Stimulated activated CD4-positive, alpha-beta T cell treated with anti-CD3 and anti-CD28 coated beads, Interleukin-1b, Interleukin-23, amount 100 ng/mL, for 48 hours (primary cell): ENCODE measurements at regions not wholly inside any gene's neighbourhood (a gene's known extent, or its start where the extent isn't known, plus 50 kb on each side); places are given as distances from the start of the nearest gene placed in this dataset.

Experiments used
- DNase-seq: peaks from one replicate; pipeline ENCODE4 v3.0.0-alpha.2; 2020

DNA sequence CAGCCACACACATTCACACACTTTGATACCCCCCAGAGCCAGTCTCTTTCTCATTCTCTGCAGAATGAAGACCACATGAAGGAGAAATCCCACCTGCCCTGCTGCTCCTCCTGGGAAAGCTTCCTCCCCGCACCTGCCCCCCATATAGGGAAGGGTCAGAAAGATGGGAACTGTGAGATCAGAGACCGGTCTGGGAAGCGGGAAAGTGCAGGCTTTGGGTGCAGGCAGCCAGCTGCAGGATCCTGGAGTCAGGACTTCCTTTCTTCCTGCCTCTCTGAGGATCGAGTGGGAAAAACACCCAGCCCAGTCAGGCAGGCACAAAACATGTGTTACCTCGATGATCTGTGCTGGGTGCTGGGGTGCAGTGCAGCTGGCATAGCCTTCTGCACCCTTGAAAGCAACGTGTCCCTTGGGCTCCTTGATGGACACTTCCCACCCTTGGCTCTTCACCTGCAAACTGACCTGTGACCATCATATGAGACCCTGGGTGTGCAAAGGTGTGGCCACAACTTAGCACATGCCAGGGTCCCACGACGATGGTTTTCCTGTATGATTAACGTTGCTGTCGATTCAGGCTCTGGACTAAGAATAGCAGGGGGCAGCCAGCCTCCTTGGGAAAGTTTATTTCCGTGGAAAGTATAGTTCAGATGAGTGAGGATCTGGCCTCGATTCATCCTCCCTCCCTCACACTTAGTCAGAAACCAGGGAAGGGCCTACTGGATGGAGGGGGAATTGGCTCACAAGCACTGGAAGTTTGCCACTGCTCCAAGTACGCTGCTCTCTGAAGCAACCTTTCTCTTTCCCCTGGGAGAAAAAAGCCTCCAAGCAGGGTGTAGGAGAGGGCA, 105.4 kb upstream of the MED13L start:
- no peak for DNase-seq

DNA sequence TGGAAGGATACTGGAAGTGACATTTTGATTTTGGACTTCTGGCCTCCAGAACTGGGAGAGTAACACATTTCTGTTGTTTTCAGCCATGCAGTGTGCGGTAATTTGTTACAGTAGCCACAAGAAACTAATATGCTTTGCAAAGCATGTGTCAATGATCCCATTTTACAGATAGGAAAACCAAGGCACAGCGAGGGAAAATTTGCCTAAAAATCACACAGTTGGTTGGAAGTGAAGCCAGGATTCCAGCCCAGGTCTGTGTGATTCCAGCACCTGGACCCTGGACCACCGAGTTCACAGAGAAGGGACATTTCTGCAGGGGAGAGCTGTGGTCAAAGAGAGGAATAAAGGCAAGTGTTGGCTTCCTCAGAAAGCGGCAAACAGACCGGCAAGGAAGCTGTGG, 106.7 kb upstream of the MED13L start:
- DNase-seq: no peak

DNA sequence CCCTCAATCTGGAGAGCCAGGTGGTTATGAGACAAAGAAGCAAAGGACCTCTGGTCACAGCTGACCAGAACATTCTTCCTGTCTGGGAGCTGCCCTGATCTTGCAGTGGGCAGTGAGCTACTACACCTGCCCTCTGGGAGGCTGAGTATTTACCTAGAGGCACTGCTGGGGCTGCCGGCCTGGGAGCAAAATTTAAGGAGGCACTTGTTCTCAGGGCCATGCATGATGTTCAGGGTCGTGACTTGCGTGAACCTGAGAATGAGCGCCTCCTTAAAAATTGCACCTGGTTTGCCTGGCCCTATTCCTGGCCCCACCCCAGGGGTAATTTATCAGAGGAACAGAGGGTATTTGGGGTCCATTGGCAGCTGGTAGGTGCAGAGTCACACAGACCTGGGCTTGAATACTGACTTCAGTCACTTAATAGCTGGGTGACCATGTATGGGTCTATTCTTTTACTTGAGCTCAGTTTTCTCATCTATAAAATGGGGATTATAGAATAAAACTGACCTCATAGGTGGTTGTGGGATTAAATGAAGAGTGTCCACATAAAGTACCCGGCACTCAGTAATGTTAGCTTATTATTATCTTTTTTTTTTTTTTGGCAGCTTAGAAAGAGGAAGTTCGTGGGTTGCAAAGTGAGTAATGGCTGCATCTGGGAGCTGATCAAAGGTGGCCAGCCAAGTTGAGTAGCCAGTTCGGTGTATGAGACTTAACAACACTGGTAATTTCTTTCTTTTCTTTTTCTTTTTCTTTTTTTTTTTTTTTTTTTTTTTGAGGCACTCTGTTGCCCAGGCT, 107.4 kb upstream of the MED13L start:
- DNase-seq: no peak

DNA sequence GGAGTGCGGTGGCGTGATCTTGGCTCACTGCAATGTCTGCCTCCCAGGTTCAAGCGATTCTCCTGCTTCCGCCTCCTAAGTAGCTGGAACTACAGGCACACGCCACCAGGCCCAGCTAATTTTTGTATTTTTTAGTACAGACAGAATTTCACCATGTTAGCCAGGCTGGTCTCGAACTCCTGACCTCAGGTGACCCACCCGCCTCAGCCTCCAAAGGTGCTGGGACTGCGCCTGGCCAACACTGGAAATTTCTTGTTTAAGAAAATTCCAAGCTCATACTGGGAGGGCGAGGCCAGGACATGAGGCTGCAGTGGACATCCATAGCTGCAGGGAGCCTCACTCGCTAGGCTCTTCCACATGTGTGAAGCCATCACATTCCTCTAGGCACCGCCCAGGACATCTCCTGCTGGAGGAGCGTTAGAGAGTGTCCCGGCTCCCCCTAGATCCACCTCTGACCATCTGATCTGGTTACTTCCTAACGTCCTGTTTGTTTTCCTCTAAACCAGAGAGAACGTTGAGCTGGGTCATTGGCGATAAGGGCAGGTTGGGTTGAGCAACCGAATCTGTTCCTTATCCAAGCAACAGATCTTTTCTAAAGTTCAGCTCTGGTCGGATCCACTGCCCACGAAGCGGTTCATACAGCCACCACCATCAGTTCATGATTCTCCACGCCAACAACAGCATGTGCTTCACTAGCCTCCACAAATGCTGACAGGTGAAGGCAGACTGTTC, 108.2 kb upstream of the MED13L start:
- no peak for DNase-seq

DNA sequence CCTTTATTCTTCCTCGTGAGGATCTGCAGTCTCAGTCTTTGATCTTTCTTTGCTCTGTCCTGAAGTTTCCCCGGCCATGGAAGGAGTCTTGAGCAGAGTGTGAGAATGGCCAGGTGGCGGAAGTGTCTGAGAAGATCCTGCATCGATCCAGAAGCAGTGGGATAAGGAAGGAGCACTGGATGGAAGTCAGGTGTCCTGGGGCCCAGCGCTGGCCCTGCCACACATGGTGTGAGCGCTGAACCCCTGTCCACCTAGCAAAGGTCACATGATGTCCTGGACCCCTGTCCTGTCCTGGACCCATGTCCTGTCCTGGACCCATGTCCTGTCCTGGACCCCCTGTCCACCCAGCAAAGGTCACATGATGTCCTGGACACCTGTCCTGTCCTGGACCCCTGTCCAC, 111.8 kb upstream of the MED13L start:
- DNase-seq: no peak

DNA sequence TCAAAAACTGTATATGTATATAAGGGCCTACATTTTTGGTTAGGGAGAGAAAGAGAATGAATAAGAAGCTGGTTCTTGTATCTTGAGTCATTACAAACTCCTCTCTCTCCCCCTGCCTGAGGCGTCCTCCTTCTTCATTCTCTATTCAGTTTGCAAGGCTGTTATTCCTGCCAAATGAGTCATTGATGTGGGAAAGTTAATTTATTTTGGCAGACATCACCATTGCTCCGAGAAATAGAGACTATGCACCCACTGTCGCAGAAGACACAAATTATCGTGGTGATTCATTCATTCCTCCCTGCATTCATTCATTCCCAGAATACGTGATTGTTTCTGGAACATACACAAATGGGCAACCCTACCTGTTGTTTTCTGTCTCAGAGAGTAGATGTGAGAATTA, 112.5 kb upstream of the MED13L start:
- no peak for DNase-seq

DNA sequence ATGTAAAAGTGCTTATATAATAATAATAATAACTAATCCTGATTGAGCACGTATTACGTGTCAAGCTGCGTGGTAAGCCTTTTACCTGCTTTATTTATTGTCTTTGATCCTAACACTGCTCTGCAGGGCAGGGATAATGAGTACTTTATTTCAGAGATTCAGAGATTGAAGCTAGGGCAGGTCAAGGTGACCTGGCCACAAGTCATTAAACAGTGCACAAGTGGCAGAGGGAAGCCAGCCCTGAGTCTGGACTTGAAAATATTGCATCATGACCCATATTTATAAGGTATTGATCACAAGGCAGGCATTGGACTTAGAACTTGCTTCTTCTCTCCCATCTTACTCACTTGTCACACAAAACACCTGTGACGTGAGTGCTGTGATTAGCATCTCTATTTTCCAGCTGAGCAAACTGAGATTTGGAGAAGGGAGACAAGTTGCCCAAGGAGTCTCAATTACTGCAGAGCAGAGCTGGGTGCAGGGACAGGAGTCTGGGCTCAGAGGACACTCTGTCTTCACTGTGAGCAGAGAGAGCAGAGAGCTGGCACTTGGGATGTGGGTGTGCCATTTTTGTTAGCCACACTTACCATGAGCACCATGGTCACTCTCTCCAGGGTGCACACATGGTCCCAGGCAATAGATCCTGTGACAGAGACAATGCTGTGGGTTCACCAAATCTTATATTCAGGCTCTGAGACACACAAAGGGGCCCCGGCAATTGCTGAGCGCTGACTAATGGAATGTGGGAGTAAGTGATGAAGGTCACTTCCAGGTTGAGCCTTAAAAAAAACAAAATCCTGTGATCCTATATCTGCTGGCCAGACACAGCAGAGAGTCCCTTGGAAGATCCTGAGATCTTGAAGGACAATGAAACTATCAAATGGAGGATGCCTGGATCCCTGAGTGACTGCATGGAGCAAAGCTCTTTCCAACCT, 113.2 kb upstream of the MED13L start:
- no peak for DNase-seq

DNA sequence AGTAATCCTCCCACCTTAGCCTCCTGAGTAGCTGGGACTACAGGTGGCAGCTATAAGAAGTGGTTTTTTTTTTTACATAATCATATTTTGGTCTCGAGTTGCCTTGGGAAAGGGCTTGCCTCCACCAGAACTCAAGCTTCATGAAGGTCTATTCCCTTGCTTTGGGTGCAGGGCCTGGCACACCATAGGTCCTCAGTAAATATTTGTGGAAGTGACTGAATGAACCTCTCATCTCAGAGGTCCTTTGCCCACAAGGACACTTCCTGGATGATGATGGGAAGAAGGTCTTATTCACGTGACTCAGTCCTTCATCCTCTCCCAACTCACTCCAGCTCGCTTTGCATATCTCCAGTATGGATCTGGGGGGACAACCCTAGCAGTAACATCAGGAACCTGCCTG, 114.0 kb upstream of the MED13L start:
- DNase-seq: no peak

DNA sequence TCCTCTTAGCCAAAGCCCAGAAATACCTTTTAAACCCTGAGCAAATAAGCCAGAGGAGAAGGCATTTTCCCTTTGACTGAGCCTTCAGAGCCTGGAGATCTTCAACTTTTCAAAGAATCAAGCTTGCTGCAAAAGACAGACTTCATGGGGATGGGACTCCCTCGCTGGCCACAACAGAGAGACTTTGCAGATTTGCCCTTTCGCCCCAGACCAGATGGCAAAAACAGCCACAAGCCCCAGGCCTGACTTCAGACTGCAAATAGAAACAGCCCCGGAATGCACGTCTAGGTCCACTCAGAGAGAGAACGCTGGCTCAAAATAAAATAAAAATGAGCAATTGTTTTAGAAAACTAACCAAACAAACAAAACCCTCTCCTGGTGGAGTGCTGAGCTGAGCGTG, 114.6 kb upstream of the MED13L start:
- DNase-seq: no peak

DNA sequence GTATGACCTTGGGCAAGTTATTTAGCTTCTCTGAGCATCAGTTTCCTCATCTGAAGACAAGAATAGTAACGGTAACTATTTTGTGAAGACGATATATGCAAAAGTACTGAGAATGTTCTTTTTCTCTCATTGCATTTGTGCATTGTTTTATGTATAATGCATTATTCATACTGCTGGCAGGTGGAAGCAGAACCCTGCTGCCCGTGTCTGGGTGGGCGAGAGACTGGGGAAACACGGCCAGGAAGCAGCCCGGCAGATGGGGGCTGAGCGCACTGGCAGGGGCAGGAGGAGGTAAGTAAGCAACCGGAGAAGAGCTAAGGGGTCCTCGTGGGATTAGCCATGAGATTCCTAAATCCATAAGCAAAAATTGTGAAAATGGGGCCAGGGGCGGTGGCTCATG, 115.8 kb upstream of the MED13L start:
- DNase-seq: no peak

DNA sequence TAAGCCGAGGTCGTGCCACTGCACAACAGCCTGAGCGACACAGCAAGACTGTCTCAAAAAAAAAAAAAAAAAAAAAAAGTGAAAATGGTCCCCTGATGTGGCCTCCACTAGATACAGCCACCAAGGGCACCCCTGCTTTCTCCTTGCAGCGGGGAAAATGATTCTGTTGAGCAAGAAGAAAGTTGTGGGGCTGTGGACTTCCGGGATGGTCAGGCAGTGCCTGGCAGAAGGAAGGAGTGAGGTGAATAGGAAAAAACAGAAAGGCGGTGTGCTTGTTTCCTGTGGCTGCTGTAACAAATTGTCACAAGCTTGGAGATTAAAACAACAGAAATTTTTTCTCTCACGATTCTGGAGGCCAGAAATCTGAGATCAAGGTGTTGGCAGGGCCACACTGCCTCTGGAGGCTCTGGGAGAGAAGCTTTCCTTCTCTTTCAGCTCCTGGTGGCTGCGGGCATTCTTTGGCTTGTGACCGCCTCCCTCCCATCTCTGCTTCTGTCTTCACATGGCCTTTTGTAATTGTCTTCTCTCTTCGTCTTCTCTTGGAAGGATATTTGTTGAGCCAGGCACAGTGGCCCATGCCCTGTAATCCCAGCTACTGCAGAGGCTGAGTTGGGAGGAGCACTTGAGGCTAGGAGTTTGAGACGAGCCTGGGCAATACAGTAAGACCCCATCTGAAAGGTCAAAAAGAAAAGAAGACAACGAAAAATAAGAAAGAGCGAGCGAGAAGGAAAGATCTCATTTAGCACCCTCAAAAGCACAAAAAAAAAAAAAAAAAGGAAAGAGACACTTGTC, 116.6 kb upstream of the MED13L start:
- no peak for DNase-seq

DNA sequence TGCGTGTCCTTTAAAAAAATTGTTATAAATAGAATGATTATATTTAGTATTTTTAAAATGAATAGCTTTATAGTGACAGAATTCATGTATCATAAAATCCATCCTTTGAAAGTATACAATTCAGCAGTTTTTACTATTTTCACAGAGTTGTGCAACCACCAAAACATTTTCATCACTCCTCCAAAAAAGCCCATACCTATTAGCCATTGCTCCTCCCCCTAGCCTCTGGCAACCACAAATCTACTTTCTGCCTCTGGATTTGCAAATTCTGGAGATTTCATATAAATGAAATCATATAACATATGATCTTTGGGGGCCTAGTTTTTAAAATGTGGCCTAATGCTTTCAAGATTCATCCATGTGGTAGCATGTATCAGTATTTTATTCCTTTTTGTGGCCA, 117.9 kb upstream of the MED13L start:
- no peak for DNase-seq

DNA sequence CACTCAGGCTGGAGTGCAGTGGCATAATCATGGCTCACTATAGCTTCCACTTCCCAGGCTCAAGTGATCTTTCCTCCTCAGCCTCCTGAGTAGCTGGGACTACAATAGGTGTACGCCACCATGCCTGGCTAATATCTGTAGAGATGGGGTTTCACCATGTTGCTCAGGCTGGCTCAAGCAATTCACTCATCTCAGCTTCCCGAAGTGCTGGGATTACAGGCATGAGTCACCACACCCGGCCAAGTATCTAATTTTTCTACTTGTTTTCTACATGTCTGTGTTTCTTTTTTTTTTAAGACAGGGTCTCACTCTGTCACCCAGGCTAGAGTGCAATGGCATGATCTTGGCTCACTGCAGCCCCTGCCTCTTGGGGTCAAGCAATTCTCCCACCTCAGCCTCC, 119.7 kb upstream of the MED13L start:
- no peak for DNase-seq

DNA sequence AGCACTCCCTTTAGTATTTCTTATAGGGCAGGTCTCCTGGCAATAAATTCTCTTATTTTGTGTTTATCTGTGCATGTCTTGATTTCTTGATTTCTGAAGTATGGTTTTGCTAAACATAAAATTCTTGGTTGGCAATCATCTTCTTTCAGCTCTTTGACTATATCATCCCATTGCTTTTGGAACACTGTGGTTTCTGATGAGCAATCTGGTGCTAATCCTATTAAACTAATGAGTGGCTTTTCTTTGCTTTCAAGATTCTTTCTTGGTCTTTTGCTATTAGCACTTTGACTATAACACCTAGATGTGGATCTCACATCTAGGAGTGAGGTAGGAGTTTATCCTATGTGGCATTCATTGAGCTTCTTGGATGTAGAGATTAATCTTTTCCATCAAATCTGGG, 120.7 kb upstream of the MED13L start:
- no peak for DNase-seq

DNA sequence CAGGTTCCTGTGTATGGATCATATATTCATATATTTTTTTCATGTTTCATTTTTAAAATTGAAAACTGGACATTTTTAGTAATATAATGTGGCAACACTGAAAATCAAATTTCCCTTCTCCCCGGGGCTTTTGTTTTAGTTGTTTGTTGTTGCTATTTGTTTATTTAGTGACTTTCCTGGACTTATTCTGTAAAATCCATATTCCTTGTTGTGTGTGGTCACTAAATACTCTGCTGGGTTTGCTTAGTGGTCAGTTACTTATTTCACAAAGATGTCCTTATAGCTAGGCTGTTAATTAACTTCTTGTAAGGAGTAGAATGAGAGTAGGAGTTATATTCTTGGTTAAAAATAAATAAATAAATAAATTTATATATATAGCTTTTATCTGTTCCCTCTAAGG, 121.6 kb upstream of the MED13L start:
- DNase-seq: no peak

DNA sequence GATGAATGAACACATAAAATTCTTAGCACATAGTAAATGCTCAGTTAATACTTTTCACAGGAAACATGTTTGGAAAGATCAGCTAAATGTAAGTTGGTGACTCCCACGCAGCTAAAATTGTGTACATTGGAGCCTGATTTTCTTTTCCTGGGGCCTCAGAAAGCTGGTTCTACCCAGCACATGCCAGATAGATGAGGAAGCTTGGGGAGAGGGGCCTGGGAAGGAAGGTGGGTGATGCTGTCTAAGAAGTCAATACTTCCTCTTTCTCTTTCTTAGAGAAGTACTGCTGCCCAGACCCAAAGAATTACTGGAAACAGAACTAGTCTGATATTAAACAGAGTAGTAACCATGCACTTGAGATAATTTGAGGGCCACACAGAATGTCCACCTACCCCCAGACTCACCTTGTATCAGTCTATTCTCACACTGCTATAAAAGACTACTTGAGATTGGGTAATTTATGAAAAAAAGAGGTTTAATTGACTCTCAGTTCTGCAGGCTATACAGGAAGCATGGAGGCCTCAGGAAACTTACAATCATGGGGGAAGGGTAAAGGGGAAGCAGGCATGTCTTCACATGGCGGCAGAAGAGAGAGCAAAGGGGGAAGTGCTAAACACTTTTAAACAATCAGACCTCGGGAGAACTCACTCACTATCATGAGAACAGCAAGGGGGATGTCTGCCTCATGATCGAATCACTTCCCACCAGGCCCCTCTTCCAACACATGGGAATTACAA, 123.3 kb upstream of the MED13L start:
- DNase-seq: no peak

DNA sequence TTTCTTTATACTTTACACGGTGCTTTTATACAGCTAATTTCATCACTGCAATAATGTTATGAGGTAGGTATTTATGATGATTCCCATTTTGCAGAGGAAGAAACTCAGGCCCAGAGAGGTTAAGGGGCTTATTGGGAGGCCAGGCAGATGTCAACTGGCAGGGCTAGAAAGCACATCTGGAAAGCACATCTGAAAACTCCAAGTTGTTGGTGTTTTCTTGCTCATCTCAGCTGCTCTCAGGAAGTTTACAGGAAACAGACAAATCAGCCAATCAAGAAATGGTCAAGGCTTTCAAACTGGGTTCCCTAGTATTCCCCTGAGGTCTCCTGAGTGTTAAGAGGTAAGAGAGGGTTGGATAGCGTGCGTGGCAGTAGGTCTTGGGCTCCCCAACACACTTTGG, 124.1 kb upstream of the MED13L start:
- DNase-seq: no peak

DNA sequence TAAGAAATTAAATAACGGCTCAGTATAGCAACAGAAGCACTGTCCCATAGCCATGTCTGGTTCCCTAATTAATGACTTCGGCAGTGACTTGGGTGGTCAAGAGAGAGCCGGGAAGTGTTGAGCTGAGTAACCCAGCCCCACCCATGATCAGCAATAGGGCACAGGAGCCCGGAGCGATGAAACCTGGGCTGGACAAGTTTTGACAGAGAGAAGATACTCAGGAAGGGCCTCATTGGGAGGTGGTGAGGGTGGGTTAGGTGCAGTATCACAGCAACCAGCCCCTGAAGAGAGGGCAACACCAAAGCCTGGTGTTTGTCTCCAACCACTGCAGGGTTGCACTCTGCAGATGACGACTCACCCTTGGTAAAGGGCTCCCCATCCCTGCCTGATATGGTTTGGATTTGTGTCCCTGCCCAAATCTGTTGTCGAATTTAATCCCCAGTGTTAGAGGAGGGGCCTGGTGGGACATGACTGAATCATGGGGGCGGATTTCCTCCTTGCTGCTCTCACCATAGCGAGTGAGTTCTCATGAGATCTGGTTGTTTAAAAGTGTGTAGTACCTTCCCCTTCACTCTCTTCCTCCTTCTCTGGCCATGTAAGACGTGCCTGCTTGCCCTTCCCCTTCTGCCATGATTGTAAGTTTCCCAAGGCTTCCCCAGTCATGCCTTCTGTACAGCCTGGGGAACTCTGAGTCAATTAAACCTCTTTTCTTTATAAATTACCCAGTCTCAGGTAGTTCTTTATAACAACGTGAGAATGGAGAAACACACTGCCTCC, 124.9 kb upstream of the MED13L start:
- DNase-seq: no peak

DNA sequence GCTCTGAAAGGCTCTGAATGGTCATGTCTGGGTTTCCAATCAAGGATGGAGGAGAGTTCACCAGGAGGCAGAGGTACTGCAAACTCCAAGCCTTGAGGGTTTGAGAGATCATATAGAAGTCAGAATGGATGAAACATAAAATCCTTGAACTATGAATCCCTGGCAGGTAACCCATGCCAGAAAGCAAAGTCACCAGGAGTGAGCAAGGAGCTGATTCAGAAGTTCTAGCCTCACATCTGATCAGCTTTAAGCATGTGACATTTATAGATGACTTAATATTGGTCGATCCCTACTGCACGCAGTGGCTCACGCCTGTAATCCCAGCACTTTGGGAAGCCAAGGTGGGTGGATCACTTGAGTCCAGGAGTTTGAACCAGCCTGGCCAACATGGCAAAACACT, 126.1 kb upstream of the MED13L start:
- no peak for DNase-seq

DNA sequence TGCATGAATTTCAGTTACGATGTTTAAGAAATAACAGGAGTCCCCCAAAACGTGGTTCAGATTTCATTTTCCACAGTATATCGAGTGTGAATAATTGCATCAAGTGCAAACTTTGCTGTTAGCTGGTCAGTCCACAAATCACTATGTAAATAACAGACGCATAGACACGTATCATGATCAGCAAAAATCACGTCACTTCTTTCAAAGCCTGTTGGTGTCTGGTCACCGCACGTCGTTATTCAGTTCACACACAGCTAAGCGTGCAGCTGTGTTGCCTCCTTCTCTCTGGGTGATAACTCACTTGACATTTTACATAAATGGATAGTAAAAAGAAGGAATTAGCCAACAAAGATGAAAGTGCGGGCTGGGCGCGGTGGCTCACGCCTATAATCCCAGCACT, 126.8 kb upstream of the MED13L start:
- no peak for DNase-seq
